ENCODE measurements at regions not wholly inside any gene's neighbourhood (a gene's known extent, or its start where the extent isn't known, plus 50 kb on each side); places are given as distances from the start of the nearest gene placed in this dataset.

- TF ChIP-seq CTCF (IDR thresholded peaks at IDR 0.05; ENCODE audit: insufficient read depth, low read depth, low read length, missing control alignments), result no peak
- H3K4me3 ChIP-seq (ENCODE audit: low read length), result no peak overlapping the region
- DNase-seq (ENCODE audit: low read depth), result no peak
Measured at GRCh38 chr7:86262781-86263180, 380.9 kb upstream of the GRM3 start.

DNA sequence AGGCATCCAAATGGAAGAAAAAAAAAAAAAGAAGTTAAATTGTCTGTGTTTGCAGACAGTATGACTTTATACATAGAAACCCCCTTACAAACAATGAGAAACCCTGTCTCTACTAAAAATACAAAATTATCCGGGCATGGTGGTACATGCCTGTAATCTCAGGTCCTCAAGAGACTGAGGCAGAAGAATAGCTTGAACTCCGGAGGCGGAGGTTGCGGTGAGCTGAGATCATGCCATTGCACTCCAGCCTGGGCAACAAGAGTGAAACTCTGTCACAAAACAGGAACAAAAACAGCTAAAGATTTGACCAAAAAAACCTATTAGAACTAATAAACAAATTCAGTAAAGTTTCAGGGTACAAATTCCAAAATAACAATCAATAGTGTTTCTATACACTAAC is 385.8 kb upstream of the GRM3 start:
- no peak overlapping the region for H3K4me3 ChIP-seq (ENCODE audit: low read length)
- DNase-seq (ENCODE audit: low read depth), result no peak
- no peak for TF ChIP-seq CTCF (IDR thresholded peaks at IDR 0.05; ENCODE audit: insufficient read depth, low read depth, low read length, missing control alignments)

DNA sequence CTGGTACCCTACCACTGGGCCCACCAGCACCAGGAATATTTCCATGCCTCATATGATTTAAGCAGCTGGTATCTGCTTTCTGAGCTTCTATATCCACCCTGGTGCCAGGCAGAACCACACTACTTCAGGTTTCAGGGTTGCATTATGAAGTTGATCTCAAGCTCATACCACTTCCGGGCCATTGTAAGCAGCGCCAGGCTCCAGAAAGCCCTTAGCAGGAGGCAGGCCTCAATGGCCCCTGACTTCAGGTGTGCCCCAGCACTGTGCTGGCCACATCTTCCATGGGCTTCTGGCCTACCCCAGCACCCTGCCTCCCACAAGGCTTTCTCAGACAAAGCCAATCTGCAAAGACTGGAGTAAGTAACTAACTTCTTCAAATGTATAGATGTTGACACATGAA is 391.3 kb upstream of the GRM3 start:
- H3K4me3 ChIP-seq (ENCODE audit: low read length), result no peak overlapping the region
- DNase-seq (ENCODE audit: low read depth), result no peak
- no peak for TF ChIP-seq CTCF (IDR thresholded peaks at IDR 0.05; ENCODE audit: insufficient read depth, low read depth, low read length, missing control alignments)

- no peak for TF ChIP-seq CTCF (IDR thresholded peaks at IDR 0.05; ENCODE audit: insufficient read depth, low read depth, low read length, missing control alignments)
- H3K4me3 ChIP-seq (ENCODE audit: low read length), result no peak overlapping the region
- DNase-seq (ENCODE audit: low read depth), result no peak
Measured at GRCh38 chr7:86248977-86249376, 394.7 kb upstream of the GRM3 start.

DNA sequence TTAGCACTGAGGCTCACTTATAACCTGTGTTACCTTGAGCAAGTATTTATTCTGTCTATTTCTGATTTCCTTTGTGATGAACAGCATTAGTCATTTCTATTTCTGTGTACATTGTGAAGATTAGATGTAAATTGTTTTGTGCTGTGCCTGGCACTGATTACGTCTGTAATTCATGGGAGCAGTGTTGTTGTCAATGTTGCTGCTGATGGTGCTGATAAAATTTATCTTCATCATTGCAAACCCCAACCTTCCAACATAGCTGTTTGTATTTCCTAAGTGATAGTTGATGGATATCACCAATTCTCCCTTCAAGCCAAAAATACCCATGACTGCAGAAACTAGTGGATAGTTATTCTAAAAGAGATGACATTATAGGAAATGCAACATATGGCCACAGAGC is 400.5 kb upstream of the GRM3 start:
- no peak overlapping the region for H3K4me3 ChIP-seq (ENCODE audit: low read length)
- no peak for DNase-seq (ENCODE audit: low read depth)
- no peak for TF ChIP-seq CTCF (IDR thresholded peaks at IDR 0.05; ENCODE audit: insufficient read depth, low read depth, low read length, missing control alignments)

- no peak overlapping the region for H3K4me3 ChIP-seq (ENCODE audit: low read length)
- no peak for TF ChIP-seq CTCF (IDR thresholded peaks at IDR 0.05; ENCODE audit: insufficient read depth, low read depth, low read length, missing control alignments)
- no peak for DNase-seq (ENCODE audit: low read depth)
Measured at GRCh38 chr7:86226191-86226590, 417.5 kb upstream of the GRM3 start.

DNA sequence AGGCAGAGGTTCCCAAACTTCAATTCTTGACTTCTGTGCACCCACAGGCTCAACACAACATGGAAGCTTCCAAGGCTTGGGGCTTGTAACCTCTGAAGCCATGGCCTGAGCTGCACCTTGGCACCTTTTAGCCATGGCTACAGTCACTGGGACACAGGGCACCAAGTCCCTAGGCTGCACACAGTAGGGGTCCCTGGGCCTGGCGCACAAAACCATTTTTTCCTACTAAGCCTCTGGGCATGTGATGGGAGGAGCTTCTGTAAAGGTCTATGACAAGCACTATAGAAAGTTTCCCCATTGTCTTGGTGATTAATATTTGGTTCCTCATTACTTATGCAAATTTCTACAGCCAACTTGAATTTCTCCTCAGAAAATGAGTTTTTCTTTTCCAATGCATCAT is 420.9 kb upstream of the GRM3 start:
- no peak overlapping the region for H3K4me3 ChIP-seq (ENCODE audit: low read length)
- DNase-seq (ENCODE audit: low read depth), result no peak
- no peak for TF ChIP-seq CTCF (IDR thresholded peaks at IDR 0.05; ENCODE audit: insufficient read depth, low read depth, low read length, missing control alignments)

Measured in epithelial cell of esophagus (primary cell).